Esophagus muscularis mucosa (tissue), 4 donors: ENCODE measurements at regions not wholly inside any gene's neighbourhood (a gene's known extent, or its start where the extent isn't known, plus 50 kb on each side); places are given as distances from the start of the nearest gene placed in this dataset.

Experiments
- EP300 ChIP-seq: sonication (generic); formaldehyde crosslinking; IDR thresholded peaks from one replicate; pipeline ENCODE4 v1.6.1; 2017; ENCODE audit warnings: antibody characterized with exemption
- POLR2A ChIP-seq: fragments of 450-650 bp; IDR thresholded peaks from one replicate; pipeline ENCODE4 v1.6.1; 2017; ENCODE audit warnings: antibody characterized with exemption, moderate library complexity, mild to moderate bottlenecking, low read depth
- POLR2AphosphoS5 ChIP-seq, 2 donors: sonication (generic); formaldehyde crosslinking; IDR thresholded peaks; one replicate each; pipeline ENCODE4 v1.6.1; 2017; ENCODE audit warnings: antibody characterized with exemption in 2 of 2
- TF ChIP-seq, protein P1 (sequence below), 3 experiments: fragments of 200-600 bp in 2 of 3; fragments of 450-650 bp in 1 of 3; sonication (generic) in 2 of 3; IDR thresholded peaks; one replicate each; pipeline ENCODE4 v1.5.1; 2017 to 2019; ENCODE audit warnings: antibody characterized with exemption in 3 of 3, mild to moderate bottlenecking in 2 of 3, moderate library complexity in 1 of 3

DNA sequence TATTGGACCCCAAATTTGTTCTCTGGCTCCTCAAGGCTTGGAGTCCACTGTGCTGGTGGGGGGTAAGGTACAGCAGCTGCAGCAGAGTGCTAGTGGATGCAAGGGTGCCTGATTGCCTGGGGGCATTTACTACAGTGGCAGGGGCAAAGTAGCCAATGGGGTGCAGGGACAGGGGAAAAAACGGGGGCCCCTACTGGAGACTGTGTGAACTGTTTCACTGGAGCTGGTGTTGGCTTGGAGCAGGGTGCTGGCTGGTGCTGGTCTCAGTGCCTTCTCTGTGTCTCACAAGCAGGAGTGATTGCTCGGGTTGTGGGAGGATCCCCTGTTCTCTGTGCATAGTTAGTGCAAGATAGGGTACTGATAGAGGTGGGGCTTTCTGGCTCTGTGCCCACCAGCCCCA, 935.9 kb downstream of the JRKL start:
- TF ChIP-seq POLR2A (no peak), EP300 (no peak), POLR2AphosphoS5 (IDR thresholded peaks at IDR 0.05) (no peak)
- TF ChIP-seq, protein P1, sequence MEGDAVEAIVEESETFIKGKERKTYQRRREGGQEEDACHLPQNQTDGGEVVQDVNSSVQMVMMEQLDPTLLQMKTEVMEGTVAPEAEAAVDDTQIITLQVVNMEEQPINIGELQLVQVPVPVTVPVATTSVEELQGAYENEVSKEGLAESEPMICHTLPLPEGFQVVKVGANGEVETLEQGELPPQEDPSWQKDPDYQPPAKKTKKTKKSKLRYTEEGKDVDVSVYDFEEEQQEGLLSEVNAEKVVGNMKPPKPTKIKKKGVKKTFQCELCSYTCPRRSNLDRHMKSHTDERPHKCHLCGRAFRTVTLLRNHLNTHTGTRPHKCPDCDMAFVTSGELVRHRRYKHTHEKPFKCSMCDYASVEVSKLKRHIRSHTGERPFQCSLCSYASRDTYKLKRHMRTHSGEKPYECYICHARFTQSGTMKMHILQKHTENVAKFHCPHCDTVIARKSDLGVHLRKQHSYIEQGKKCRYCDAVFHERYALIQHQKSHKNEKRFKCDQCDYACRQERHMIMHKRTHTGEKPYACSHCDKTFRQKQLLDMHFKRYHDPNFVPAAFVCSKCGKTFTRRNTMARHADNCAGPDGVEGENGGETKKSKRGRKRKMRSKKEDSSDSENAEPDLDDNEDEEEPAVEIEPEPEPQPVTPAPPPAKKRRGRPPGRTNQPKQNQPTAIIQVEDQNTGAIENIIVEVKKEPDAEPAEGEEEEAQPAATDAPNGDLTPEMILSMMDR (IDR thresholded peaks at IDR 0.05), result no peak
